Gastroesophageal sphincter (tissue), 2 donors: ENCODE measurements at regions not wholly inside any gene's neighbourhood (a gene's known extent, or its start where the extent isn't known, plus 50 kb on each side); places are given as distances from the start of the nearest gene placed in this dataset.

Experiments
- POLR2A ChIP-seq, 2 donors: fragments of 450-650 bp; IDR thresholded peaks; one replicate each; pipeline ENCODE4 v1.6.1; 2017; ENCODE audit warnings: antibody characterized with exemption in 2 of 2, mild to moderate bottlenecking in 2 of 2, moderate library complexity in 1 of 2
- POLR2AphosphoS5 ChIP-seq: sonication (generic); formaldehyde crosslinking; IDR thresholded peaks from one replicate; pipeline ENCODE4 v1.6.1; 2017; ENCODE audit warnings: antibody characterized with exemption

- TF ChIP-seq POLR2A (IDR thresholded peaks at IDR 0.05), result no peak
- TF ChIP-seq POLR2AphosphoS5, result no peak
These were observed 833.0 kb downstream of the EPHA7 start for GRCh38 chr6:92586236-92586977.
